ENCODE measurements at regions not wholly inside any gene's neighbourhood (a gene's known extent, or its start where the extent isn't known, plus 50 kb on each side); places are given as distances from the start of the nearest gene placed in this dataset.

DNA sequence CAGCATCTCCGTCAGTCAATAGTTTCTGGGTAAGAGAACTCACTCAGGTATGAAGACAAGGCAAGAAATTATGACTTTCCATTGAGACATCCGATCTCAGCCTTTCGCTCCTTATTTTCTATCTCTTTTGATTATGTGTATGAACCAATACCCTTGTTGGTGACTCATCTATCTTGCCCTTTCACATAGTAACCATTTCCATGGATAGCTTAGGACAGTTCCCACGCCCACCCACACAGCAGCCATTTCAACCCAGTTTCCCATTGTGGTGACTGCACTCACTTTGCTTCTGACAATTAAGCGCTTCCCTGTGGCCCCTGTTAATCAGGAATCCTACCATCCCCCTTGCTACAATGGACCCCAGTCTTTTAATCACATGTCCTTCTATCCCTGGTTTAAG, 210.6 kb upstream of the ADGRL2 start:
- H3K27ac ChIP-seq (ENCODE audit: low read depth in 2 of 2, low read length in 1 of 2): no peak overlapping the region
- no peak overlapping the region for H3K4me3 ChIP-seq (ENCODE audit: low read depth in 1 of 2, low read length in 2 of 2)
- no peaks in the 10 kb centered on the region for H3K9me3 ChIP-seq (ENCODE audit: control insufficient read depth in 2 of 2, insufficient read depth in 1 of 2, low read depth in 1 of 2, low read length in 1 of 2)
- H3K36me3 ChIP-seq (ENCODE audit: control insufficient read depth in 2 of 2, insufficient read depth in 2 of 2, low read length in 1 of 2): no peaks in the 10 kb centered on the region
- WGBS, 2 donors: 54 to 88% methylated on average over 5 of the region's 5 CpGs
- no peaks in the 10 kb centered on the region for H3K27me3 ChIP-seq (ENCODE audit: control insufficient read depth in 1 of 2, insufficient read depth in 2 of 2, low read length in 2 of 2)
- H3K4me1 ChIP-seq (ENCODE audit: control insufficient read depth in 2 of 2, insufficient read depth in 2 of 2, low read length in 1 of 2): no peaks in the 10 kb centered on the region

- H3K4me3 ChIP-seq (ENCODE audit: low read depth in 1 of 2, low read length in 2 of 2): no peak overlapping the region
- WGBS, 2 donors: 88 to 90% methylated on average over 3 of the region's 3 CpGs
- H3K4me1 ChIP-seq (ENCODE audit: control insufficient read depth in 2 of 2, insufficient read depth in 2 of 2, low read length in 1 of 2): no peaks in the 10 kb centered on the region
- no peaks in the 10 kb centered on the region for H3K36me3 ChIP-seq (ENCODE audit: control insufficient read depth in 2 of 2, insufficient read depth in 2 of 2, low read length in 1 of 2)
- H3K27ac ChIP-seq (ENCODE audit: low read depth in 2 of 2, low read length in 1 of 2): no peak overlapping the region
- H3K9me3 ChIP-seq (ENCODE audit: control insufficient read depth in 2 of 2, insufficient read depth in 1 of 2, low read depth in 1 of 2, low read length in 1 of 2): no peaks in the 10 kb centered on the region
- no peaks in the 10 kb centered on the region for H3K27me3 ChIP-seq (ENCODE audit: control insufficient read depth in 1 of 2, insufficient read depth in 2 of 2, low read length in 2 of 2)
Observed at GRCh38 chr1:81588149-81588548, 212.6 kb upstream of the ADGRL2 start.

DNA sequence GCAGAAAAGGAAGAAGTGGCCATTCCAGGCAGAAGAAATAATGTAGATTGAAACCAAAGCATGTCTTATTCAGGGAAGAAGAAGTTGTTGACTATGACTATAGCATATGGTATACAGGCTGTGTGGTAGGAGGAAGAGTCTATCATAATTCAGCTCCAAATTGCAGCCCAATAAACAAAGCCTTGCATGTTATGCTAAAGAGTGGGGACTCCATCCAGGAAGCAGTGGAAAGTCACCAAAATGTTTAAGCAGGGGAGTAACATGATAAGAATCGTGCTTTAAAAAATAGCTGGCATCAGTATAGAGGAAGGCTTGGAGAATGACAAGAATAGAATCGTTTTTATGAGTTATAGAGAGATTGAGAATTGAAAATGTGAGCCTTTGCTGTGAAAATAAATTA, 213.3 kb upstream of the ADGRL2 start:
- no peaks in the 10 kb centered on the region for H3K4me1 ChIP-seq (ENCODE audit: control insufficient read depth in 2 of 2, insufficient read depth in 2 of 2, low read length in 1 of 2)
- no peak overlapping the region for H3K4me3 ChIP-seq (ENCODE audit: low read depth in 1 of 2, low read length in 2 of 2)
- no peaks in the 10 kb centered on the region for H3K36me3 ChIP-seq (ENCODE audit: control insufficient read depth in 2 of 2, insufficient read depth in 2 of 2, low read length in 1 of 2)
- no peaks in the 10 kb centered on the region for H3K27me3 ChIP-seq (ENCODE audit: control insufficient read depth in 1 of 2, insufficient read depth in 2 of 2, low read length in 2 of 2)
- H3K9me3 ChIP-seq (ENCODE audit: control insufficient read depth in 2 of 2, insufficient read depth in 1 of 2, low read depth in 1 of 2, low read length in 1 of 2): no peaks in the 10 kb centered on the region
- WGBS, 2 donors: 63 to 66% methylated on average over 2 of the region's 2 CpGs
- no peak overlapping the region for H3K27ac ChIP-seq (ENCODE audit: low read depth in 2 of 2, low read length in 1 of 2)

- Histone ChIP-seq H3K4me3 (ENCODE audit: low read depth in 1 of 2, low read length in 2 of 2) (no peak overlapping the region), H3K36me3 (ENCODE audit: control insufficient read depth in 2 of 2, insufficient read depth in 2 of 2, low read length in 1 of 2) (no peaks in the 10 kb centered on the region), H3K4me1 (ENCODE audit: control insufficient read depth in 2 of 2, insufficient read depth in 2 of 2, low read length in 1 of 2) (no peaks in the 10 kb centered on the region), H3K9me3 (ENCODE audit: control insufficient read depth in 2 of 2, insufficient read depth in 1 of 2, low read depth in 1 of 2, low read length in 1 of 2) (no peaks in the 10 kb centered on the region), H3K27ac (ENCODE audit: low read depth in 2 of 2, low read length in 1 of 2) (no peak overlapping the region), H3K27me3 (ENCODE audit: control insufficient read depth in 1 of 2, insufficient read depth in 2 of 2, low read length in 2 of 2) (no peaks in the 10 kb centered on the region)
- 74 to 76% methylated on average over 2 of the region's 2 CpGs for WGBS, 2 donors
Observed at GRCh38 chr1:81585371-81585770, 215.4 kb upstream of the ADGRL2 start.

DNA sequence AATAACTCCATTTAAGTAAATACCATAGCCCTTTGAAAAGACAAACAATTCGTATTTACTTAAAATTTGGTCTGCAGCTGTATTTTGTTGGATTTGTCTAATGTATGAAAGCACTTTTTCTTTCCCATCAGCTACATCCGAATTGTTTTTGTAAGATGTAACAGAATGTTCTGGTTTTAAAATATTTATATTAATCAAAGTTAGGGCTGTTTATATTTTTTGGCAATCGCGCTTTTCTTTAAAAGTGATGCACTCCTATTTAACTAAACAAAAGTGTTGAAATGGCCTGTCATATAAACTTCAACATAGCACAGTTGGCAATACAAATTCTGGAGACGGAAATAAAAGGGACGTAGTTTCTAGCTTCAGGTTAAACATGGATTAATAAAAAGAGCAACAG, 216.3 kb upstream of the ADGRL2 start:
- H3K9me3 ChIP-seq (ENCODE audit: control insufficient read depth in 2 of 2, insufficient read depth in 1 of 2, low read depth in 1 of 2, low read length in 1 of 2): no peaks in the 10 kb centered on the region
- H3K27me3 ChIP-seq (ENCODE audit: control insufficient read depth in 1 of 2, insufficient read depth in 2 of 2, low read length in 2 of 2): no peaks in the 10 kb centered on the region
- no peak overlapping the region for H3K27ac ChIP-seq (ENCODE audit: low read depth in 2 of 2, low read length in 1 of 2)
- whole genome bisulfite sequencing, 2 donors: 69 to 72% methylated on average over 6 of the region's 6 CpGs
- no peaks in the 10 kb centered on the region for H3K36me3 ChIP-seq (ENCODE audit: control insufficient read depth in 2 of 2, insufficient read depth in 2 of 2, low read length in 1 of 2)
- H3K4me3 ChIP-seq (ENCODE audit: low read depth in 1 of 2, low read length in 2 of 2): no peak overlapping the region
- no peaks in the 10 kb centered on the region for H3K4me1 ChIP-seq (ENCODE audit: control insufficient read depth in 2 of 2, insufficient read depth in 2 of 2, low read length in 1 of 2)

GRCh38 chr1:81583878-81584277, 216.9 kb upstream of the ADGRL2 start:
- H3K4me1 ChIP-seq (ENCODE audit: control insufficient read depth in 2 of 2, insufficient read depth in 2 of 2, low read length in 1 of 2): no peaks in the 10 kb centered on the region
- no peaks in the 10 kb centered on the region for H3K9me3 ChIP-seq (ENCODE audit: control insufficient read depth in 2 of 2, insufficient read depth in 1 of 2, low read depth in 1 of 2, low read length in 1 of 2)
- H3K27ac ChIP-seq (ENCODE audit: low read depth in 2 of 2, low read length in 1 of 2): peak overlapping the region in 1 of 2 donors; percentile 41
- H3K4me3 ChIP-seq (ENCODE audit: low read depth in 1 of 2, low read length in 2 of 2): no peak overlapping the region
- no peaks in the 10 kb centered on the region for H3K36me3 ChIP-seq (ENCODE audit: control insufficient read depth in 2 of 2, insufficient read depth in 2 of 2, low read length in 1 of 2)
- no peaks in the 10 kb centered on the region for H3K27me3 ChIP-seq (ENCODE audit: control insufficient read depth in 1 of 2, insufficient read depth in 2 of 2, low read length in 2 of 2)
- WGBS, 2 donors: 65 to 68% methylated on average over 4 of the region's 4 CpGs

GRCh38 chr1:81582467-81582986, 218.2 kb upstream of the ADGRL2 start:
- H3K27ac ChIP-seq (ENCODE audit: low read depth in 2 of 2, low read length in 1 of 2): no peak overlapping the region
- no peaks in the 10 kb centered on the region for H3K9me3 ChIP-seq (ENCODE audit: control insufficient read depth in 2 of 2, insufficient read depth in 1 of 2, low read depth in 1 of 2, low read length in 1 of 2)
- no peaks in the 10 kb centered on the region for H3K36me3 ChIP-seq (ENCODE audit: control insufficient read depth in 2 of 2, insufficient read depth in 2 of 2, low read length in 1 of 2)
- H3K27me3 ChIP-seq (ENCODE audit: control insufficient read depth in 1 of 2, insufficient read depth in 2 of 2, low read length in 2 of 2): no peaks in the 10 kb centered on the region
- no peak overlapping the region for H3K4me3 ChIP-seq (ENCODE audit: low read depth in 1 of 2, low read length in 2 of 2)
- H3K4me1 ChIP-seq (ENCODE audit: control insufficient read depth in 2 of 2, insufficient read depth in 2 of 2, low read length in 1 of 2): no peaks in the 10 kb centered on the region
- WGBS, 2 donors: 56 to 67% methylated on average over 2 of the region's 2 CpGs

DNA sequence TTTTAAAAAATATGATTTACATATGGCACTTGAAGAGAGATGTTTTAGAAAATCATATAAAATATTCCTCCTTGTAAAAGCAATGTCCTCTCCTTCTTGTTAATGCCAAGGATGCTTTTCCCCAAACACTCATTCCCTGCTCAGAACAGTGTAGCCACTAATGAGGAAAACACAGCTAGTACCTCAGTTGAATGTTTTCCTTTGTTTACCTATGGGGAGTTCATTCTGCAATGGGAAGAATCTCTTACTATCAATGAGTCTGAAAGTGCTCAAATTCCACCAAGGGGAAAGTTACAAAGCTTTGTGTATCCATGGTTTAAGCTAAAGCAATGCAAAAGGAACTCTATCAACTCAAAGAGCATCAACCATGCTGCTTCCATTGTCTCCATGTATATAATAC, 221.9 kb upstream of the ADGRL2 start:
- H3K9me3 ChIP-seq (ENCODE audit: control insufficient read depth in 2 of 2, insufficient read depth in 1 of 2, low read depth in 1 of 2, low read length in 1 of 2): no peaks in the 10 kb centered on the region
- H3K4me3 ChIP-seq (ENCODE audit: low read depth in 1 of 2, low read length in 2 of 2): no peak overlapping the region
- H3K4me1 ChIP-seq (ENCODE audit: control insufficient read depth in 2 of 2, insufficient read depth in 2 of 2, low read length in 1 of 2): no peaks in the 10 kb centered on the region
- H3K27ac ChIP-seq (ENCODE audit: low read depth in 2 of 2, low read length in 1 of 2): no peak overlapping the region
- H3K36me3 ChIP-seq (ENCODE audit: control insufficient read depth in 2 of 2, insufficient read depth in 2 of 2, low read length in 1 of 2): no peaks in the 10 kb centered on the region
- H3K27me3 ChIP-seq (ENCODE audit: control insufficient read depth in 1 of 2, insufficient read depth in 2 of 2, low read length in 2 of 2): no peaks in the 10 kb centered on the region

DNA sequence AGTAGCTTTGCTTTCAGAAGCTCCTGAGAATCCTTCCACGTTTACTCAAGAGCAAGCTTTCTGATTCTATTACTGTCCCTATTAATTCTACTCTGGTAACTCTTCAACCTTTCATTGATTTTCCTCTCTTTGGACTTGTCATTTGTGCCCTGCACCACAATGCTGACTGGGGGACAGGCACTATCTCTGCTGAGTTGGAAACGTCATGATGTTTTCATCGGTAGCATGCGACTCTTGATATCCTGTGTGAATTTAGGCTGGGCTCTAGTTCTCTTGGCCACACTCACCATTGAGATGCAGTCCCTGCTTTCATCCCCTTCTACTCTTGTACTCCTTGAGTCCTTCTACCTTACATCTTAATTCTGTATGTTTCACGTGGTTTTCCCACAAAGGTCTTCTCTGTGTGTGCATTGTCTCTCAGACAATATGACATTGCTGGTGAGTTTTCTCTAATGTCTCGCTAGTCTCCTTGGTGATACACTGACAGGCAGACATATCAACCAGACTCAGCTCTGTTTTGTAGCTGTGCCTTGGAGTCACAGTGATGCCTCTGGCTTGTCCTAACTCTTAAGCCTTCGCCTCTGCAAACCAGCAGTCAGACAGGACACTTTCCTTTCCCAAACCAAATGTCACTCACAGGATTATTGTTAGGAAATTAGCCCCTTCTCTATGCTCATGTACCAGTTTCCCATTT, 223.6 kb upstream of the ADGRL2 start:
- Histone ChIP-seq H3K4me3 (ENCODE audit: low read depth in 1 of 2, low read length in 2 of 2) (no peak overlapping the region), H3K4me1 (ENCODE audit: control insufficient read depth in 2 of 2, insufficient read depth in 2 of 2, low read length in 1 of 2) (no peaks in the 10 kb centered on the region), H3K9me3 (ENCODE audit: control insufficient read depth in 2 of 2, insufficient read depth in 1 of 2, low read depth in 1 of 2, low read length in 1 of 2) (no peaks in the 10 kb centered on the region), H3K36me3 (ENCODE audit: control insufficient read depth in 2 of 2, insufficient read depth in 2 of 2, low read length in 1 of 2) (no peaks in the 10 kb centered on the region), H3K27ac (ENCODE audit: low read depth in 2 of 2, low read length in 1 of 2) (no peak overlapping the region), H3K27me3 (ENCODE audit: control insufficient read depth in 1 of 2, insufficient read depth in 2 of 2, low read length in 2 of 2) (no peaks in the 10 kb centered on the region)
- 88 to 91% methylated on average over 7 of the region's 7 CpGs for WGBS, 2 donors

GRCh38 chr1:81574408-81574807, 226.3 kb upstream of the ADGRL2 start:
- H3K9me3 ChIP-seq (ENCODE audit: control insufficient read depth in 2 of 2, insufficient read depth in 1 of 2, low read depth in 1 of 2, low read length in 1 of 2): no peaks in the 10 kb centered on the region
- H3K4me3 ChIP-seq (ENCODE audit: low read depth in 1 of 2, low read length in 2 of 2): no peak overlapping the region
- no peaks in the 10 kb centered on the region for H3K36me3 ChIP-seq (ENCODE audit: control insufficient read depth in 2 of 2, insufficient read depth in 2 of 2, low read length in 1 of 2)
- WGBS, 2 donors: 70 to 75% methylated on average over 2 of the region's 2 CpGs
- no peak overlapping the region for H3K27ac ChIP-seq (ENCODE audit: low read depth in 2 of 2, low read length in 1 of 2)
- H3K4me1 ChIP-seq (ENCODE audit: control insufficient read depth in 2 of 2, insufficient read depth in 2 of 2, low read length in 1 of 2): no peaks in the 10 kb centered on the region
- no peaks in the 10 kb centered on the region for H3K27me3 ChIP-seq (ENCODE audit: control insufficient read depth in 1 of 2, insufficient read depth in 2 of 2, low read length in 2 of 2)

Measured in esophagus (tissue), 2 donors.